ENCODE measurements at regions not wholly inside any gene's neighbourhood (a gene's known extent, or its start where the extent isn't known, plus 50 kb on each side); places are given as distances from the start of the nearest gene placed in this dataset.
A peak's percentile ranks its signal among the peaks of the same experiment; 100 is the strongest.
"Not testable (repeated sequence)": the region's sequence is repeated elsewhere in the genome, so short reads cannot be mapped to it uniquely, and the experiment has no call there.

- DNase-seq (ENCODE audit: low spot score) = no peak
Measured at GRCh38 chr6:100096341-100096740, 102.3 kb upstream of the MCHR2 start.

- DNase-seq (ENCODE audit: low spot score) = no peak
Measured at GRCh38 chr6:100093405-100093804, 99.4 kb upstream of the MCHR2 start.

- no peak for DNase-seq (ENCODE audit: low spot score)
Measured at GRCh38 chr6:100088009-100088408, 94.0 kb upstream of the MCHR2 start.

GRCh38 chr6:100084991-100085364 lies 91.0 kb upstream of the MCHR2 start:
- no peak for DNase-seq (ENCODE audit: low spot score)

GRCh38 chr6:100084316-100084990 lies 90.4 kb upstream of the MCHR2 start:
- no peak for DNase-seq (ENCODE audit: low spot score)

GRCh38 chr6:100078509-100078908 lies 84.5 kb upstream of the MCHR2 start:
- peak; percentile 60 for DNase-seq (ENCODE audit: low spot score)

GRCh38 chr6:100065348-100065747 lies 71.3 kb upstream of the MCHR2 start:
- DNase-seq (ENCODE audit: low spot score) = no peak

- DNase-seq (ENCODE audit: low spot score) = no peak
Measured at GRCh38 chr6:100062621-100063020, 68.6 kb upstream of the MCHR2 start.

GRCh38 chr6:100057941-100058340 lies 63.9 kb upstream of the MCHR2 start:
- DNase-seq (ENCODE audit: low spot score) = no peak

- DNase-seq (ENCODE audit: low spot score) = no peak
Measured at GRCh38 chr6:100050550-100050949, 56.5 kb upstream of the MCHR2 start.

GRCh38 chr6:100043961-100044360 lies 49.9 kb upstream of the MCHR2 start:
- not testable (repeated sequence) for DNase-seq (ENCODE audit: low spot score)
